Endodermal cell (in vitro differentiated cells): ENCODE measurements at regions not wholly inside any gene's neighbourhood (a gene's known extent, or its start where the extent isn't known, plus 50 kb on each side); places are given as distances from the start of the nearest gene placed in this dataset.

Experiments
- DNase-seq: peaks from one replicate; pipeline ENCODE4 v3.0.0-alpha.2; 2017
- H3K27ac ChIP-seq: 2 replicates; pipeline ENCODE4 v1.5.1; 2013; ENCODE audit warnings: mild to moderate bottlenecking, low read depth, low read length, moderate library complexity
- H3K27me3 ChIP-seq: 2 replicates; pipeline ENCODE4 v1.6.1; 2013; ENCODE audit warnings: mild to moderate bottlenecking, low read length, moderate library complexity; ENCODE audit not compliant: insufficient read depth, control insufficient read depth, poor library complexity, severe bottlenecking
- H3K36me3 ChIP-seq: 2 replicates; pipeline ENCODE4 v1.7.0; 2013; ENCODE audit warnings: mild to moderate bottlenecking, low read length, moderate library complexity; ENCODE audit not compliant: control insufficient read depth, insufficient read depth
- H3K4me1 ChIP-seq: one replicate; pipeline ENCODE4 v1.7.0; 2013; ENCODE audit warnings: low read length; ENCODE audit not compliant: control insufficient read depth, insufficient read depth
- H3K4me3 ChIP-seq: 2 replicates; pipeline ENCODE4 v1.5.1; 2013; ENCODE audit warnings: mild to moderate bottlenecking, low read length, moderate library complexity
- H3K9ac ChIP-seq: 2 replicates; pipeline ENCODE4 v1.6.1; 2013; ENCODE audit warnings: mild to moderate bottlenecking, low read length, moderate library complexity; ENCODE audit not compliant: poor library complexity, severe bottlenecking; ENCODE audit errors: extremely low read depth
- H3K9me3 ChIP-seq: 2 replicates; pipeline ENCODE4 v1.6.1; 2013; ENCODE audit warnings: mild to moderate bottlenecking, low read length, moderate library complexity; ENCODE audit not compliant: control insufficient read depth
- H3K27ac Mint-ChIP-seq: 2 replicates; pipeline ENCODE4 v1.8.0; 2020; ENCODE audit warnings: mixed read lengths
- H3K27me3 Mint-ChIP-seq: 2 replicates; pipeline ENCODE4 v1.8.0; 2021; ENCODE audit warnings: mild to moderate bottlenecking, mixed read lengths; ENCODE audit not compliant: insufficient read depth
- H3K36me3 Mint-ChIP-seq: 2 replicates; pipeline ENCODE4 v1.8.0; 2020; ENCODE audit warnings: low read depth, mixed read lengths
- H3K4me1 Mint-ChIP-seq: 2 replicates; pipeline ENCODE4 v1.8.0; 2020; ENCODE audit warnings: mixed read lengths
- H3K4me3 Mint-ChIP-seq: 2 replicates; pipeline ENCODE4 v1.8.0; 2020; ENCODE audit warnings: mild to moderate bottlenecking, moderate library complexity, mixed read lengths
- H3K9me3 Mint-ChIP-seq: 2 replicates; pipeline ENCODE4 v1.8.0; 2020; ENCODE audit warnings: mild to moderate bottlenecking, mixed read lengths
- WGBS, 2 experiments: methylation state at CpG; one replicate each; pipeline versions ENCODE4 v1.1.5 to v1.1.7; 2013; ENCODE audit warnings: missing lambda C conversion rate in 2 of 2, mixed read lengths in 1 of 2; ENCODE audit not compliant: insufficient coverage in 1 of 2, insufficient read length in 1 of 2; 5-methylcytosine and 5-hydroxymethylcytosine counted together
- TF ChIP-seq, protein P1 (sequence below): fragments of 200-600 bp; sonication (generic); conservative IDR thresholded peaks from 2 replicates; pipeline ENCODE4 v1.5.0; 2021; ENCODE audit warnings: antibody characterized with exemption, mild to moderate bottlenecking

DNA sequence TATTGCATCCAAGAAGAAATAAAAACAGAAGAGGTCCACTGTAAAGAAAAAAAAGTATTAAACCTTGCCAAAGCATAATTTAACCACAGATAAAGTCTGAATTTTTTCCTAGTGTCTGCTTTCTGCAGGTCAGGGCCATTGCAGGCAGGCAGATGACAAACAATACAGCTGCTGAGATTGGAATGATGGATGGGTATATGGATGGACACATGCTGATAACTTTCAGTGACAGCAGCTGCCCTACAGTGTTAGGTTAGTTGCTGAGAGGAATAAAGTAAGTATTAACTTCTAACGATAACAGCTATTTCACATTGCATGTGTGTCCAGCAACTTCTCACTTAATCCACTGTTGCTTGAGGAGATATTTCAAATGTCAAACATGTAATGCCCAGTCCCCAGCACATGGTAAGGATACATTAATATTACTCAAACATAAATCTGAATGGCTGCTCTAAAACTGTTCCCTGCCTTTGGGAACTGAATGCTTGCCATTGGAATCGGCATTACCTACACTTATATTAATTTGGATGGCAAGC lies 515.3 kb downstream of the RMST start:
- H3K36me3 Mint-ChIP-seq: peaks cover 10% of the 10 kb centered on the region
- no peak overlapping the region for H3K4me3 Mint-ChIP-seq
- H3K4me1 ChIP-seq: peaks cover 9% of the 10 kb centered on the region
- no peak overlapping the region for H3K27ac ChIP-seq
- H3K9me3 ChIP-seq: peaks cover 37% of the 10 kb centered on the region
- H3K9me3 Mint-ChIP-seq: peaks cover 23% of the 10 kb centered on the region
- H3K27me3 ChIP-seq: no peaks in the 10 kb centered on the region
- TF ChIP-seq, protein P1, sequence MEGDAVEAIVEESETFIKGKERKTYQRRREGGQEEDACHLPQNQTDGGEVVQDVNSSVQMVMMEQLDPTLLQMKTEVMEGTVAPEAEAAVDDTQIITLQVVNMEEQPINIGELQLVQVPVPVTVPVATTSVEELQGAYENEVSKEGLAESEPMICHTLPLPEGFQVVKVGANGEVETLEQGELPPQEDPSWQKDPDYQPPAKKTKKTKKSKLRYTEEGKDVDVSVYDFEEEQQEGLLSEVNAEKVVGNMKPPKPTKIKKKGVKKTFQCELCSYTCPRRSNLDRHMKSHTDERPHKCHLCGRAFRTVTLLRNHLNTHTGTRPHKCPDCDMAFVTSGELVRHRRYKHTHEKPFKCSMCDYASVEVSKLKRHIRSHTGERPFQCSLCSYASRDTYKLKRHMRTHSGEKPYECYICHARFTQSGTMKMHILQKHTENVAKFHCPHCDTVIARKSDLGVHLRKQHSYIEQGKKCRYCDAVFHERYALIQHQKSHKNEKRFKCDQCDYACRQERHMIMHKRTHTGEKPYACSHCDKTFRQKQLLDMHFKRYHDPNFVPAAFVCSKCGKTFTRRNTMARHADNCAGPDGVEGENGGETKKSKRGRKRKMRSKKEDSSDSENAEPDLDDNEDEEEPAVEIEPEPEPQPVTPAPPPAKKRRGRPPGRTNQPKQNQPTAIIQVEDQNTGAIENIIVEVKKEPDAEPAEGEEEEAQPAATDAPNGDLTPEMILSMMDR: no peak
- no peak overlapping the region for H3K27ac Mint-ChIP-seq
- DNase-seq: no peak
- WGBS, 2 experiments: 92% methylated on average over 2 of the region's 2 CpGs; no CpG with 5 or more reads in 1 of the 2 experiments
- no peak overlapping the region for H3K9ac ChIP-seq
- H3K4me1 Mint-ChIP-seq: peaks cover 12% of the 10 kb centered on the region
- H3K27me3 Mint-ChIP-seq: no peaks in the 10 kb centered on the region
- H3K4me3 ChIP-seq: no peak overlapping the region
- H3K36me3 ChIP-seq: no peaks in the 10 kb centered on the region

DNA sequence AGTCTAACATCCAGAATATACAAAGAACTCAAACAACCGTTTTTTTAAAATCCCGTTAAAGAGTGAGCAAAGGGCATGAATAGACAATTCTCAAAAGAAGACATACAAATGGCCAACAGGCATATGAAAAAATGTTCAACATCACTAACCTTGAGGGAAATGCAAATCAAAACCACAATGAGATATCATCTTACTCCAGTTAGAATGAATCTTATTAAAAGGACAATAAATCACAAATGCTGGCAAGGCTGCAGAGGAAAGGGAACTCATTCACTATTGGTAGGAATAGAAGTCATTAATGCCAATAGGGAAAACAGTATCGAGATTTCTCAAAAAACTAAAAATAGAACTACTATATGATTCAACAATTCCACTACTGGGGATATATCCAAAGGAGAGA lies 520.1 kb downstream of the RMST start:
- Mint-ChIP-seq H3K9me3 (peaks cover 14% of the 10 kb centered on the region), H3K36me3 (no peaks in the 10 kb centered on the region), H3K27me3 (peaks cover 1% of the 10 kb centered on the region), H3K27ac (no peak overlapping the region), H3K4me3 (no peak overlapping the region), H3K4me1 (peaks cover 4% of the 10 kb centered on the region)
- H3K4me1 ChIP-seq: peaks cover 6% of the 10 kb centered on the region
- H3K27me3 ChIP-seq: no peaks in the 10 kb centered on the region
- no peak for DNase-seq
- no peaks in the 10 kb centered on the region for H3K36me3 ChIP-seq
- TF ChIP-seq, protein P1: no peak
- peaks cover 16% of the 10 kb centered on the region for H3K9me3 ChIP-seq
- WGBS, 2 experiments: 96% methylated on average over 3 of the region's 3 CpGs; no CpG with 5 or more reads in 1 of the 2 experiments
- H3K27ac ChIP-seq: no peak overlapping the region
- no peak overlapping the region for H3K9ac ChIP-seq
- H3K4me3 ChIP-seq: no peak overlapping the region

DNA sequence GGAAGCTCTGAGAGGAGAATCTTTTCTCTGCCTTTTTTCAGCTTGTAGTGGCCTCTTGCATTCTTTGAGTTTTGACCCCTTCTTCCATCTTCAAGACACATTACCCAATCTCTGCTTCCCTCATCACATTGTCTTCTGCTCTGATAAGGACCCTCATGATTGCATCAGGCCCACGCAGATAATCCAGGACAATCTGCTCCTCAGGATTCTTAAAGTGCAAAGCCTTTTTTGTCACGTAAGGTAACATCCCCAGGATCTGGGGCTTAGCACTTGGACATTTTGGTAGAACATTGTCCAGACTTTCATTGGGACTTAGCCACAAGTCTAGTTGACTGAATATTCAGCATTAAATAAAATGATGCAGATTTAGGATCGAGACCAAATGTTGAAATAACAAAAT lies 521.2 kb downstream of the RMST start:
- Mint-ChIP-seq H3K4me1 (peaks cover 4% of the 10 kb centered on the region), H3K27me3 (peaks cover 5% of the 10 kb centered on the region), H3K27ac (no peak overlapping the region), H3K4me3 (no peak overlapping the region), H3K9me3 (peaks cover 14% of the 10 kb centered on the region), H3K36me3 (no peaks in the 10 kb centered on the region)
- H3K27me3 ChIP-seq: no peaks in the 10 kb centered on the region
- H3K36me3 ChIP-seq: no peaks in the 10 kb centered on the region
- H3K4me3 ChIP-seq: peak overlapping the region; percentile 18
- peaks cover 16% of the 10 kb centered on the region for H3K9me3 ChIP-seq
- H3K27ac ChIP-seq: no peak overlapping the region
- TF ChIP-seq, protein P1: no peak
- WGBS, 2 experiments: 83 to 86% methylated on average over 2 to 3 of the region's 3 CpGs
- H3K4me1 ChIP-seq: peaks cover 6% of the 10 kb centered on the region
- no peak overlapping the region for H3K9ac ChIP-seq
- DNase-seq: no peak
